ENCODE measurements at regions not wholly inside any gene's neighbourhood (a gene's known extent, or its start where the extent isn't known, plus 50 kb on each side); places are given as distances from the start of the nearest gene placed in this dataset.

DNA sequence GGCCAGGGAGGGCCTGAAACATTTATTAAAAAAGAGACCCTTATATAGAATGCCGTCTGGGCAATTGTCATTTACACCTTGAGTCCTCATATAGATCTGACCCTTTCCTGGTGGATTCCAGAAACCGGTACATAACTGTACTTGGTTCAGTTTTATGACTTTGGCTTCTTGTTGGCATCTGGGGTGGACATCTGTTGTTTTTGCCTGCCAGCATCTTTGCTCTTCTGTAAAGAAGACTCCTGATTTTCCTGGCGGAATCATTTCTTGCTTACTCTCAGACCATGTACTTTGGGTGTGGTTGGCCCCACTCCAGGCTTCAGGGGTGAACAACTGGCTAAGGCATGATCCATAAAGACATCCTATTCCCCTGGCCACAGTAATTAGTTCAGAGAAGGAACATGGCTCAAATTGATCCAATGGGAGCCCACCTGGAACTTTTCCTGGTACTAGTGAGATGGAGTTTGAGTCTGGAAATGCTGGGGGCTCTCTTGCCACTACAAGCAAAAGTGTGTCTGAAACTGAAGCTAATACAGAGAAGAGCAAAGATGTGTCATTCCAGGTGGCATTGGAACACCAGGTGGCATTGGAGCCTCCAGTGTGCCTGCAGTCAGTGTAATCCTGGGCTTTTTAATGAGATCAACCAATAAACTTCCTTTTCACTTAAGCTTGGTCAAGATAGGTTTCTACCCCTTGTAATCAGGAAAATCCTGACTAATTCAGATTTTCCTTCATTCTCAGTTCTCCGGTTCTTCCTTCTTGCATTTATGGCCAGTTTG, 332.5 kb upstream of the CAMK1G start:
- TF ChIP-seq POLR2A (IDR thresholded peaks at IDR 0.05; ENCODE audit: low read depth, low read length) (no peak), POLR2AphosphoS5 (IDR thresholded peaks at IDR 0.05; ENCODE audit: low read depth, low read length) (no peak)

All from GM12892 (cell line).